Lower lobe of right lung (tissue), 2 donors: ENCODE measurements at regions not wholly inside any gene's neighbourhood (a gene's known extent, or its start where the extent isn't known, plus 50 kb on each side); places are given as distances from the start of the nearest gene placed in this dataset.

Source experiments
- ATAC-seq, 2 donors: fragments of 200-7000 bp; cut with Tn5 transposase; one replicate each; pipeline ENCODE4 v1.9.1; 2020 to 2022; ENCODE audit warnings: mild to moderate bottlenecking in 2 of 2, moderate library complexity in 2 of 2
- DNase-seq: peaks from one replicate; pipeline ENCODE4 v3.0.0-alpha.2; 2020
- H3K27ac ChIP-seq: fragments of 200-600 bp; one replicate; pipeline ENCODE4 v1.8.0; 2022
- H3K27me3 ChIP-seq: fragments of 200-600 bp; one replicate; pipeline ENCODE4 v1.8.0; 2022; ENCODE audit warnings: low read depth
- H3K36me3 ChIP-seq: fragments of 200-600 bp; one replicate; pipeline ENCODE4 v1.8.0; 2022; ENCODE audit warnings: mild to moderate bottlenecking
- H3K4me1 ChIP-seq: fragments of 200-600 bp; one replicate; pipeline ENCODE4 v1.8.0; 2022
- H3K4me3 ChIP-seq: fragments of 200-600 bp; one replicate; pipeline ENCODE4 v1.8.0; 2022; ENCODE audit warnings: mild to moderate bottlenecking
- H3K9me3 ChIP-seq: fragments of 200-600 bp; one replicate; pipeline ENCODE4 v1.8.0; 2022
- CTCF ChIP-seq: fragments of 200-600 bp; IDR thresholded peaks from one replicate; pipeline ENCODE4 v1.8.0; 2022; ENCODE audit warnings: antibody characterized with exemption, mild to moderate bottlenecking
- intact Hi-C: fragments of 100-400 bp; cut with DNase I; formaldehyde crosslinking; loops from one replicate; pipeline ENCODE4 v1.11.0; 2022
- donor health status: DM: no; HTN: yes; CAD: no; lungs with severe emphysema.

- ATAC-seq (peak; percentile 40 to 46), DNase-seq (no peak)
- peaks cover 45% of the 10 kb centered on the region for H3K4me1 ChIP-seq
- no peaks in the 10 kb centered on the region for H3K27me3 ChIP-seq
- H3K4me3 ChIP-seq, result no peak overlapping the region
- H3K36me3 ChIP-seq, result no peaks in the 10 kb centered on the region
- peak overlapping the region; percentile 82 for H3K27ac ChIP-seq
- intact Hi-C loops, result no loop called here
- TF ChIP-seq CTCF, result no peak
- H3K9me3 ChIP-seq, result no peaks in the 10 kb centered on the region
These were observed 76.6 kb upstream of the AKIP1 start for GRCh38 chr11:8834379-8834778.

GRCh38 chr11:8838248-8838647, 72.7 kb upstream of the AKIP1 start:
- peak overlapping the region; percentile 63 for H3K27ac ChIP-seq
- DNase-seq (no peak), ATAC-seq (no peak)
- no peaks in the 10 kb centered on the region for H3K36me3 ChIP-seq
- peaks cover 48% of the 10 kb centered on the region for H3K4me1 ChIP-seq
- H3K4me3 ChIP-seq, result no peak overlapping the region
- TF ChIP-seq CTCF, result no peak
- no peaks in the 10 kb centered on the region for H3K27me3 ChIP-seq
- H3K9me3 ChIP-seq, result no peaks in the 10 kb centered on the region
- intact Hi-C loops, result no loop called here

GRCh38 chr11:8839306-8839956, 71.6 kb upstream of the AKIP1 start:
- Histone ChIP-seq H3K36me3 (no peaks in the 10 kb centered on the region), H3K4me3 (no peak overlapping the region), H3K27me3 (no peaks in the 10 kb centered on the region), H3K27ac (peak overlapping the region; percentile 63), H3K9me3 (no peaks in the 10 kb centered on the region), H3K4me1 (peaks cover 36% of the 10 kb centered on the region)
- no peak for TF ChIP-seq CTCF
- ATAC-seq, result peak; percentile 7 to 37
- intact Hi-C loops, result no loop called here
- no peak for DNase-seq

GRCh38 chr11:8839957-8840945, 70.7 kb upstream of the AKIP1 start:
- intact Hi-C loops, result no loop called here
- TF ChIP-seq CTCF, result no peak
- H3K27ac ChIP-seq, result peak overlapping the region; percentile 63

GRCh38 chr11:8841899-8842298, 69.1 kb upstream of the AKIP1 start:
- Histone ChIP-seq H3K4me3 (no peak overlapping the region), H3K27ac (no peak overlapping the region), H3K9me3 (no peaks in the 10 kb centered on the region), H3K4me1 (peaks cover 35% of the 10 kb centered on the region), H3K36me3 (no peaks in the 10 kb centered on the region), H3K27me3 (no peaks in the 10 kb centered on the region)
- intact Hi-C loops, result no loop called here
- ATAC-seq, result no peak
- TF ChIP-seq CTCF, result no peak
- no peak for DNase-seq

More at GRCh38 chr11:8839957-8840945, 70.7 kb upstream of the AKIP1 start:
- Histone ChIP-seq H3K4me3 (no peak overlapping the region), H3K27me3 (no peaks in the 10 kb centered on the region), H3K4me1 (peaks cover 35% of the 10 kb centered on the region), H3K36me3 (no peaks in the 10 kb centered on the region), H3K9me3 (no peaks in the 10 kb centered on the region)
- ATAC-seq, result peak; percentile 73 to 92
- DNase-seq, result no peak
